Astrocyte (in vitro differentiated cells and primary cell): ENCODE measurements at regions not wholly inside any gene's neighbourhood (a gene's known extent, or its start where the extent isn't known, plus 50 kb on each side); places are given as distances from the start of the nearest gene placed in this dataset.

Source experiments
- DNase-seq: peaks from one replicate; pipeline ENCODE4 v3.0.0-alpha.2; 2010; ENCODE audit warnings: low read depth
- FAIRE-seq: peaks from 2 replicates; lab custom pipeline; 2011; peaks lifted over from hg19 to GRCh38; lab: Jason Lieb, UNC
- H2AFZ ChIP-seq: 2 replicates; pipeline ENCODE4 v1.6.0; 2012; ENCODE audit warnings: low read depth, low read length, inconsistent platforms
- H3K27ac ChIP-seq: 2 replicates; pipeline ENCODE4 v1.5.1; 2011; ENCODE audit warnings: low read depth, low read length, inconsistent platforms
- H3K27me3 ChIP-seq: 2 replicates; pipeline ENCODE4 v1.6.0; 2011; ENCODE audit warnings: low read length, inconsistent platforms; ENCODE audit not compliant: insufficient read depth
- H3K36me3 ChIP-seq: 2 replicates; pipeline ENCODE4 v1.5.1; 2011; ENCODE audit warnings: low read length, inconsistent platforms; ENCODE audit not compliant: insufficient read depth
- H3K4me1 ChIP-seq: 2 replicates; pipeline ENCODE4 v1.5.1; 2011; ENCODE audit warnings: low read length, inconsistent platforms; ENCODE audit not compliant: insufficient read depth
- H3K4me2 ChIP-seq: 2 replicates; pipeline ENCODE4 v1.6.0; 2012; ENCODE audit warnings: low read length, inconsistent platforms
- H3K4me3 ChIP-seq: 2 replicates; pipeline ENCODE4 v1.5.1; 2011; ENCODE audit warnings: low read depth, mild to moderate bottlenecking, low read length, inconsistent platforms; ENCODE audit not compliant: insufficient read depth
- H3K79me2 ChIP-seq: 2 replicates; pipeline ENCODE4 v1.6.0; 2012; ENCODE audit warnings: mild to moderate bottlenecking, low read length, inconsistent platforms; ENCODE audit not compliant: insufficient read depth
- H3K9ac ChIP-seq: 2 replicates; pipeline ENCODE4 v1.6.0; 2012; ENCODE audit warnings: mild to moderate bottlenecking, low read length, inconsistent platforms
- H3K9me3 ChIP-seq: 2 replicates; pipeline ENCODE4 v1.5.1; 2012; ENCODE audit warnings: low read depth, mild to moderate bottlenecking, low read length, inconsistent platforms; ENCODE audit not compliant: insufficient read depth
- H4K20me1 ChIP-seq: 2 replicates; pipeline ENCODE4 v1.6.0; 2012; ENCODE audit warnings: low read length, inconsistent platforms; ENCODE audit not compliant: insufficient read depth
- H3K27ac Mint-ChIP-seq: one replicate; pipeline ENCODE4 v1.8.0; 2021; ENCODE audit warnings: mild to moderate bottlenecking, mixed read lengths; ENCODE audit not compliant: unreplicated experiment
- H3K27me3 Mint-ChIP-seq: one replicate; pipeline ENCODE4 v1.8.0; 2021; ENCODE audit warnings: low read depth, mixed read lengths; ENCODE audit not compliant: unreplicated experiment
- H3K36me3 Mint-ChIP-seq: one replicate; pipeline ENCODE4 v1.8.0; 2021; ENCODE audit warnings: low read depth, mixed read lengths; ENCODE audit not compliant: unreplicated experiment
- H3K4me1 Mint-ChIP-seq: one replicate; pipeline ENCODE4 v1.8.0; 2021; ENCODE audit warnings: low read depth, mixed read lengths; ENCODE audit not compliant: unreplicated experiment
- H3K4me3 Mint-ChIP-seq: one replicate; pipeline ENCODE4 v1.8.0; 2021; ENCODE audit warnings: mild to moderate bottlenecking, moderate library complexity, mixed read lengths; ENCODE audit not compliant: unreplicated experiment
- H3K9me3 Mint-ChIP-seq: one replicate; pipeline ENCODE4 v1.8.0; 2021; ENCODE audit warnings: mild to moderate bottlenecking, mixed read lengths; ENCODE audit not compliant: unreplicated experiment
- EZH2 ChIP-seq: IDR thresholded peaks from 2 replicates; pipeline ENCODE4 v1.6.1; 2012; ENCODE audit warnings: mild to moderate bottlenecking, low read length, inconsistent platforms; ENCODE audit not compliant: insufficient read depth
- TF ChIP-seq, protein P1 (sequence below): IDR thresholded peaks from 2 replicates; pipeline ENCODE4 v1.5.1; 2011; ENCODE audit warnings: low read depth, mild to moderate bottlenecking, inconsistent platforms, low read length, moderate library complexity; ENCODE audit not compliant: insufficient read depth

GRCh38 chr4:156336511-156336910 lies 382.8 kb upstream of the CTSO start:
- H3K4me2 ChIP-seq = no peak overlapping the region
- H3K4me3 ChIP-seq = no peak overlapping the region
- no peak overlapping the region for H3K4me3 Mint-ChIP-seq
- no peak overlapping the region for H2AFZ ChIP-seq
- peak; percentile 65 for DNase-seq
- TF ChIP-seq, protein P1, sequence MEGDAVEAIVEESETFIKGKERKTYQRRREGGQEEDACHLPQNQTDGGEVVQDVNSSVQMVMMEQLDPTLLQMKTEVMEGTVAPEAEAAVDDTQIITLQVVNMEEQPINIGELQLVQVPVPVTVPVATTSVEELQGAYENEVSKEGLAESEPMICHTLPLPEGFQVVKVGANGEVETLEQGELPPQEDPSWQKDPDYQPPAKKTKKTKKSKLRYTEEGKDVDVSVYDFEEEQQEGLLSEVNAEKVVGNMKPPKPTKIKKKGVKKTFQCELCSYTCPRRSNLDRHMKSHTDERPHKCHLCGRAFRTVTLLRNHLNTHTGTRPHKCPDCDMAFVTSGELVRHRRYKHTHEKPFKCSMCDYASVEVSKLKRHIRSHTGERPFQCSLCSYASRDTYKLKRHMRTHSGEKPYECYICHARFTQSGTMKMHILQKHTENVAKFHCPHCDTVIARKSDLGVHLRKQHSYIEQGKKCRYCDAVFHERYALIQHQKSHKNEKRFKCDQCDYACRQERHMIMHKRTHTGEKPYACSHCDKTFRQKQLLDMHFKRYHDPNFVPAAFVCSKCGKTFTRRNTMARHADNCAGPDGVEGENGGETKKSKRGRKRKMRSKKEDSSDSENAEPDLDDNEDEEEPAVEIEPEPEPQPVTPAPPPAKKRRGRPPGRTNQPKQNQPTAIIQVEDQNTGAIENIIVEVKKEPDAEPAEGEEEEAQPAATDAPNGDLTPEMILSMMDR = no peak
- TF ChIP-seq EZH2 = no peak
- H4K20me1 ChIP-seq = no peaks in the 10 kb centered on the region
- no peak overlapping the region for H3K9ac ChIP-seq
- H3K36me3 ChIP-seq = no peaks in the 10 kb centered on the region
- H3K27me3 Mint-ChIP-seq = no peaks in the 10 kb centered on the region
- FAIRE-seq = peak; percentile 82
- no peaks in the 10 kb centered on the region for H3K9me3 ChIP-seq
- peaks cover 4% of the 10 kb centered on the region for H3K4me1 ChIP-seq
- peak overlapping the region; percentile 44 for H3K27ac Mint-ChIP-seq
- no peaks in the 10 kb centered on the region for H3K9me3 Mint-ChIP-seq
- H3K79me2 ChIP-seq = no peaks in the 10 kb centered on the region
- no peak overlapping the region for H3K27ac ChIP-seq
- H3K27me3 ChIP-seq = no peaks in the 10 kb centered on the region
- peaks cover 36% of the 10 kb centered on the region for H3K4me1 Mint-ChIP-seq
- no peaks in the 10 kb centered on the region for H3K36me3 Mint-ChIP-seq

- Mint-ChIP-seq H3K4me1 (peaks cover 36% of the 10 kb centered on the region), H3K4me3 (no peak overlapping the region), H3K9me3 (no peaks in the 10 kb centered on the region), H3K36me3 (no peaks in the 10 kb centered on the region), H3K27ac (no peak overlapping the region), H3K27me3 (no peaks in the 10 kb centered on the region)
- Histone ChIP-seq H3K36me3 (no peaks in the 10 kb centered on the region), H3K4me2 (no peak overlapping the region), H3K79me2 (no peaks in the 10 kb centered on the region), H3K4me1 (peaks cover 4% of the 10 kb centered on the region), H3K4me3 (no peak overlapping the region), H4K20me1 (no peaks in the 10 kb centered on the region), H3K27ac (no peak overlapping the region), H2AFZ (no peak overlapping the region), H3K27me3 (no peaks in the 10 kb centered on the region), H3K9me3 (no peaks in the 10 kb centered on the region), H3K9ac (no peak overlapping the region)
- DNase-seq (peak; percentile 54), FAIRE-seq (no peak)
- TF ChIP-seq, protein P1 = no peak
- no peak for TF ChIP-seq EZH2
Measured at GRCh38 chr4:156335721-156336120, 382.1 kb upstream of the CTSO start.

DNA sequence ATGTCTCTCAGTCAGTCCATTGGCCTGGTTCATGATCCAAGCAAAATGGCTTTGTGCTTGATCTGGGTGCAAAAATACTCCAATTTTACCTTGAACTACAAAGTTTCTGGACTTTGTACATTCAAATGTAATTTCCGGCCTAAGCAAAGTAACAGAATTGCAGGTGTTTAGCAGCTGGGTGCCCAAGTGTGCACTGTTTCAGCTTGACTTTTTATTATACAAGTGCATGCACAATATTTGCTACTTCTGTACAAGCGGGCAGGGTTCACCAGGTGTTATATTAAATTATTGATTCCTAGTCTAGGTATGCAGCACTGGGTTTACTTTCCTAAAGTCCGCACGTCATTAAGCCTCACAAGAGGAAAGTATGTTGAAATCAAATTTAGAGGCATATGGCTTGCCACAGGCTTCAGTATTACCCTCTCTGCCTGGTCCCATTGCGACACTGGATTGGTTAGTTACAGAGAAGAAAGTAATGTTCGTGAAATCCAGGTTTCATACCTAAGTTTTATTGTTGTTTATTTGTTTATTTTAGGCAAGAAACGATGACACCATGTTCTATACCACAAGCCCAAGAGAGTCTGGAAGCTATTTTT lies 376.9 kb upstream of the CTSO start:
- Mint-ChIP-seq H3K27ac (no peak overlapping the region), H3K4me3 (no peak overlapping the region), H3K4me1 (peaks cover 26% of the 10 kb centered on the region), H3K36me3 (peaks cover 2% of the 10 kb centered on the region), H3K27me3 (no peaks in the 10 kb centered on the region), H3K9me3 (no peaks in the 10 kb centered on the region)
- no peak overlapping the region for H3K27ac ChIP-seq
- no peaks in the 10 kb centered on the region for H3K27me3 ChIP-seq
- TF ChIP-seq, protein P1 = no peak
- no peak for TF ChIP-seq EZH2
- peaks cover 4% of the 10 kb centered on the region for H3K4me1 ChIP-seq
- no peaks in the 10 kb centered on the region for H4K20me1 ChIP-seq
- FAIRE-seq = no peak
- H3K36me3 ChIP-seq = no peaks in the 10 kb centered on the region
- H3K9ac ChIP-seq = no peak overlapping the region
- no peaks in the 10 kb centered on the region for H3K79me2 ChIP-seq
- DNase-seq = no peak
- no peak overlapping the region for H2AFZ ChIP-seq
- H3K4me3 ChIP-seq = no peak overlapping the region
- H3K4me2 ChIP-seq = no peak overlapping the region
- H3K9me3 ChIP-seq = no peaks in the 10 kb centered on the region
